ENCODE measurements at regions not wholly inside any gene's neighbourhood (a gene's known extent, or its start where the extent isn't known, plus 50 kb on each side); places are given as distances from the start of the nearest gene placed in this dataset.

DNA sequence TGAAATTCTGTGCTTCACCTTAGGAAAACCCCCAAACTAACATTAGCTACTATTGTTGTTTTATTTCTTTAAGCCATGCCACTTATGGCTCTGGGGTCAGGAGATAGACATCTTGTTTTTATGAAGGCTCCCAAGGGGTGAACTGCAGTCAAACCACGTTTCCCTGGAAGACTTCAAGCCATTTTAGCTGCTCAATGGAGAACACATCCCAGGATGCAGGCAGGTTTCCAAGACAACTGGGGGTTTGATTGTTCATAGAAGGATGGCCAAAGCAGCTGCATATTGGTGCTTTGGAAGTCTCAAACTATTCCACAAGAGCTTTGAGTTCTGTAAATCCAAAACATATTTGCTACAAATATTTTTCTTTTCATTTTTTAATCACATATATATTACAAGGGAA is 818.0 kb downstream of the MAFB start:
- no peak overlapping the region for H2AFZ ChIP-seq (ENCODE audit: low read depth, low read length)
- H3K27ac ChIP-seq (ENCODE audit: low read length): no peak overlapping the region
- H3K9ac ChIP-seq (ENCODE audit: low read length): no peak overlapping the region
- no peaks in the 10 kb centered on the region for H3K27me3 ChIP-seq (ENCODE audit: low read depth, low read length)
- H3K4me1 ChIP-seq (ENCODE audit: low read length): peaks cover 39% of the 10 kb centered on the region
- H3K79me2 ChIP-seq (ENCODE audit: low read length): no peaks in the 10 kb centered on the region
- H3K36me3 ChIP-seq (replicated peaks; ENCODE audit: low read depth, low read length): no peaks in the 10 kb centered on the region
- no peaks in the 10 kb centered on the region for H4K20me1 ChIP-seq (ENCODE audit: insufficient read depth, low read length)
- no peaks in the 10 kb centered on the region for H3K9me3 ChIP-seq (ENCODE audit: insufficient read depth, low read length)
- H3K4me2 ChIP-seq (ENCODE audit: low read length): no peak overlapping the region
- no peak overlapping the region for H3K4me3 ChIP-seq (ENCODE audit: low read length)
- TF ChIP-seq, protein P1, sequence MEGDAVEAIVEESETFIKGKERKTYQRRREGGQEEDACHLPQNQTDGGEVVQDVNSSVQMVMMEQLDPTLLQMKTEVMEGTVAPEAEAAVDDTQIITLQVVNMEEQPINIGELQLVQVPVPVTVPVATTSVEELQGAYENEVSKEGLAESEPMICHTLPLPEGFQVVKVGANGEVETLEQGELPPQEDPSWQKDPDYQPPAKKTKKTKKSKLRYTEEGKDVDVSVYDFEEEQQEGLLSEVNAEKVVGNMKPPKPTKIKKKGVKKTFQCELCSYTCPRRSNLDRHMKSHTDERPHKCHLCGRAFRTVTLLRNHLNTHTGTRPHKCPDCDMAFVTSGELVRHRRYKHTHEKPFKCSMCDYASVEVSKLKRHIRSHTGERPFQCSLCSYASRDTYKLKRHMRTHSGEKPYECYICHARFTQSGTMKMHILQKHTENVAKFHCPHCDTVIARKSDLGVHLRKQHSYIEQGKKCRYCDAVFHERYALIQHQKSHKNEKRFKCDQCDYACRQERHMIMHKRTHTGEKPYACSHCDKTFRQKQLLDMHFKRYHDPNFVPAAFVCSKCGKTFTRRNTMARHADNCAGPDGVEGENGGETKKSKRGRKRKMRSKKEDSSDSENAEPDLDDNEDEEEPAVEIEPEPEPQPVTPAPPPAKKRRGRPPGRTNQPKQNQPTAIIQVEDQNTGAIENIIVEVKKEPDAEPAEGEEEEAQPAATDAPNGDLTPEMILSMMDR (IDR thresholded peaks at IDR 0.05; ENCODE audit: low read depth, low read length): no peak
- no peak for TF ChIP-seq EZH2phosphoT487 (IDR thresholded peaks at IDR 0.05; ENCODE audit: low read depth)

DNA sequence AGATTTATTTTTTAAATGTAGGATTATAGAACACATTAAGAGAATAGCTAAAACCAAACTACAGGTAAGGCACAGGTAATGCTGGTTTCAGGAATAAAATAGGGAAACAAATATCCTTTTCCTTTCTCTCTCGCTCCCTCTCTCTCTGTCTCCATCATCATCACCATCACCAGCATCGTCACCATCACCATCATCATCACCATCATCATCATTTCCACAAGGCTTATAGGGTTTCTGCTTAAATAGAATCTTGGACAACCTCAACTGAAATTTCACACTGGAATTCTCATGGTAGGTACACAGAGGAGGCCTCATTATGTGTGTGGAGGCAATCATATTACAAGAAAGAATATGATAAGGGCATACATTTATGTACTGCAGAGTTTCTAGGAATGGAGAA is 823.6 kb downstream of the MAFB start:
- TF ChIP-seq, protein P1 (IDR thresholded peaks at IDR 0.05; ENCODE audit: low read depth, low read length): no peak
- no peak for TF ChIP-seq EZH2phosphoT487 (IDR thresholded peaks at IDR 0.05; ENCODE audit: low read depth)
- H3K4me1 ChIP-seq (ENCODE audit: low read length): no peaks in the 10 kb centered on the region
- H3K9ac ChIP-seq (ENCODE audit: low read length): no peak overlapping the region
- no peaks in the 10 kb centered on the region for H3K79me2 ChIP-seq (ENCODE audit: low read length)
- H3K9me3 ChIP-seq (ENCODE audit: insufficient read depth, low read length): no peaks in the 10 kb centered on the region
- no peak overlapping the region for H2AFZ ChIP-seq (ENCODE audit: low read depth, low read length)
- H3K27ac ChIP-seq (ENCODE audit: low read length): no peak overlapping the region
- no peaks in the 10 kb centered on the region for H4K20me1 ChIP-seq (ENCODE audit: insufficient read depth, low read length)
- no peaks in the 10 kb centered on the region for H3K27me3 ChIP-seq (ENCODE audit: low read depth, low read length)
- no peak overlapping the region for H3K4me2 ChIP-seq (ENCODE audit: low read length)
- no peaks in the 10 kb centered on the region for H3K36me3 ChIP-seq (replicated peaks; ENCODE audit: low read depth, low read length)
- H3K4me3 ChIP-seq (ENCODE audit: low read length): no peak overlapping the region

DNA sequence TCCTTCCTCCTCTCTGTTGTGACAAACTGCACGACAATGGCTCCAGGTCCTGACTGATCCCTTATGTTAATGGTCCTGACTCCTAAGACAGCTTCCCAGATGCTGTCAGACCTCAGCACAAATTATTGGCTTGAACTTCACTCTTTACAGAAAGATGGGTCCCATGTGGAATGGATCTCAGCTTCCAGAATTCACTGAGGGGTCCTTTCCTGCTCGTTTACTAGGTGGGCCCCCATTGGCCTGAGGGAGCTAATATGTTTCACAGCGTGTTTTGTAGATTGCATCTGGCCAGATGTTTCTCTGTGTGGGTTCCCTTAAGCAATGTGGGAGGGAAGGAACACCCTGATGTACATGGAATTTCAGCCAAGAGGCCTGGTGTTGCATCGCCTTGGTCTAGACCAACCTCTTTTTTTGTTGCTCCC is 826.6 kb downstream of the MAFB start:
- no peak overlapping the region for H3K4me2 ChIP-seq (ENCODE audit: low read length)
- H3K27ac ChIP-seq (ENCODE audit: low read length): no peak overlapping the region
- no peaks in the 10 kb centered on the region for H3K4me1 ChIP-seq (ENCODE audit: low read length)
- H3K79me2 ChIP-seq (ENCODE audit: low read length): no peaks in the 10 kb centered on the region
- H4K20me1 ChIP-seq (ENCODE audit: insufficient read depth, low read length): no peaks in the 10 kb centered on the region
- no peaks in the 10 kb centered on the region for H3K9me3 ChIP-seq (ENCODE audit: insufficient read depth, low read length)
- no peak overlapping the region for H3K9ac ChIP-seq (ENCODE audit: low read length)
- H2AFZ ChIP-seq (ENCODE audit: low read depth, low read length): no peak overlapping the region; the same call in 1 of the 2 replicates
- no peak overlapping the region for H3K4me3 ChIP-seq (ENCODE audit: low read length)
- no peaks in the 10 kb centered on the region for H3K36me3 ChIP-seq (replicated peaks; ENCODE audit: low read depth, low read length)
- TF ChIP-seq EZH2phosphoT487 (IDR thresholded peaks at IDR 0.05; ENCODE audit: low read depth): no peak
- TF ChIP-seq, protein P1 (IDR thresholded peaks at IDR 0.05; ENCODE audit: low read depth, low read length): no peak
- no peaks in the 10 kb centered on the region for H3K27me3 ChIP-seq (ENCODE audit: low read depth, low read length)

DNA sequence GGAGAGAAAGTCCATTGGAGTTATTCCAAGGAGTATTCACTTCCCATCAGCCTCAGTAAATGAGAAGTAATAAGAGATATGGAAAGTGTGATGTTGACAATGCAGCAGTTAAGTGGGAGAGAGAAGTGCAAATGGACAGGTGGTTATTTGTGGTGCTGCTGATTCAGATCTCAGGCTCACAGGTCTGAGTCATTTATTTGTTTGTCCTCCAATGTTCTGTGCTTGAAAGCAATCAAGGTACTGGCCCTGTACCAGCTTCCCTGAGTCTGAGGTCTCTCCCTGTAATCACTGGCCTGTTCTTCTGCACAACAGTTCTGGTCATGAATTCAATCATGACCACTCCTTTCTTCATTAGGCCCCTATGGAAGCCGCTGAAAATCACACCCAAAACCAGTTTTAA is 827.7 kb downstream of the MAFB start:
- Histone ChIP-seq H3K27me3 (ENCODE audit: low read depth, low read length) (no peaks in the 10 kb centered on the region), H3K9me3 (ENCODE audit: insufficient read depth, low read length) (no peaks in the 10 kb centered on the region), H3K9ac (ENCODE audit: low read length) (no peak overlapping the region), H3K79me2 (ENCODE audit: low read length) (no peaks in the 10 kb centered on the region), H2AFZ (ENCODE audit: low read depth, low read length) (no peak overlapping the region), H3K36me3 (replicated peaks; ENCODE audit: low read depth, low read length) (no peaks in the 10 kb centered on the region), H3K4me3 (ENCODE audit: low read length) (no peak overlapping the region), H3K4me1 (ENCODE audit: low read length) (peaks cover 2% of the 10 kb centered on the region), H4K20me1 (ENCODE audit: insufficient read depth, low read length) (no peaks in the 10 kb centered on the region), H3K27ac (ENCODE audit: low read length) (no peak overlapping the region), H3K4me2 (ENCODE audit: low read length) (no peak overlapping the region)
- TF ChIP-seq EZH2phosphoT487 (IDR thresholded peaks at IDR 0.05; ENCODE audit: low read depth): no peak
- TF ChIP-seq, protein P1 (IDR thresholded peaks at IDR 0.05; ENCODE audit: low read depth, low read length): no peak
